ENCODE measurements at regions not wholly inside any gene's neighbourhood (a gene's known extent, or its start where the extent isn't known, plus 50 kb on each side); places are given as distances from the start of the nearest gene placed in this dataset.

DNA sequence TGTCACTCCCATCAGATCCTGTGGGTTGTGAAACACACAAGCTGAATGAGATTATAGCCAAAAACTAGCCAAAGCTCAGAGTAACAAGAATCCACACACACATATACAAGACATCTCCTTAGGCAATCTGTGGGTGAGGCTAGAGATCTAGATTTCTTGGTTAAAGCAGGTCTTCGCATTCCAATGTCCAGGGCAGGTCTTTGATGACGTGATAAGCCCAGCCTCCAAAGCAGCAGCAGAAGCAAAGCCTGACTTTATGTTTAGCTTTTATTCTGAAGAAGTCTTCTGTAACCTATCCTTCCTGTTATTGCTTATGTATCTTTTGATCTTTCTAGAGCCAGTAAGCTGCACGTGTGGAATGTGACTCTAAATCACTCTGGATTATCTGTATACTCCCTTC lies 199.1 kb upstream of the SLC30A5 start:
- TF ChIP-seq TAF1 (IDR thresholded peaks at IDR 0.05; ENCODE audit: borderline replicate concordance, insufficient read depth, low read length), result no peak
- no peak for TF ChIP-seq POLR2AphosphoS5 (IDR thresholded peaks at IDR 0.05; ENCODE audit: low read depth, low read length)
- TF ChIP-seq SIN3A (IDR thresholded peaks at IDR 0.05; ENCODE audit: borderline replicate concordance, insufficient read depth, low read length), result no peak
- TF ChIP-seq FOXP2 (optimal IDR thresholded peaks at IDR 0.05; ENCODE audit: borderline replicate concordance, extremely low read depth, extremely low read length, insufficient read depth), result no peak
- TF ChIP-seq, protein P1, sequence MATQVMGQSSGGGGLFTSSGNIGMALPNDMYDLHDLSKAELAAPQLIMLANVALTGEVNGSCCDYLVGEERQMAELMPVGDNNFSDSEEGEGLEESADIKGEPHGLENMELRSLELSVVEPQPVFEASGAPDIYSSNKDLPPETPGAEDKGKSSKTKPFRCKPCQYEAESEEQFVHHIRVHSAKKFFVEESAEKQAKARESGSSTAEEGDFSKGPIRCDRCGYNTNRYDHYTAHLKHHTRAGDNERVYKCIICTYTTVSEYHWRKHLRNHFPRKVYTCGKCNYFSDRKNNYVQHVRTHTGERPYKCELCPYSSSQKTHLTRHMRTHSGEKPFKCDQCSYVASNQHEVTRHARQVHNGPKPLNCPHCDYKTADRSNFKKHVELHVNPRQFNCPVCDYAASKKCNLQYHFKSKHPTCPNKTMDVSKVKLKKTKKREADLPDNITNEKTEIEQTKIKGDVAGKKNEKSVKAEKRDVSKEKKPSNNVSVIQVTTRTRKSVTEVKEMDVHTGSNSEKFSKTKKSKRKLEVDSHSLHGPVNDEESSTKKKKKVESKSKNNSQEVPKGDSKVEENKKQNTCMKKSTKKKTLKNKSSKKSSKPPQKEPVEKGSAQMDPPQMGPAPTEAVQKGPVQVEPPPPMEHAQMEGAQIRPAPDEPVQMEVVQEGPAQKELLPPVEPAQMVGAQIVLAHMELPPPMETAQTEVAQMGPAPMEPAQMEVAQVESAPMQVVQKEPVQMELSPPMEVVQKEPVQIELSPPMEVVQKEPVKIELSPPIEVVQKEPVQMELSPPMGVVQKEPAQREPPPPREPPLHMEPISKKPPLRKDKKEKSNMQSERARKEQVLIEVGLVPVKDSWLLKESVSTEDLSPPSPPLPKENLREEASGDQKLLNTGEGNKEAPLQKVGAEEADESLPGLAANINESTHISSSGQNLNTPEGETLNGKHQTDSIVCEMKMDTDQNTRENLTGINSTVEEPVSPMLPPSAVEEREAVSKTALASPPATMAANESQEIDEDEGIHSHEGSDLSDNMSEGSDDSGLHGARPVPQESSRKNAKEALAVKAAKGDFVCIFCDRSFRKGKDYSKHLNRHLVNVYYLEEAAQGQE (IDR thresholded peaks at IDR 0.05; ENCODE audit: insufficient read depth in 1 of 2, low read depth in 2 of 2, low read length in 2 of 2), result no peak

DNA sequence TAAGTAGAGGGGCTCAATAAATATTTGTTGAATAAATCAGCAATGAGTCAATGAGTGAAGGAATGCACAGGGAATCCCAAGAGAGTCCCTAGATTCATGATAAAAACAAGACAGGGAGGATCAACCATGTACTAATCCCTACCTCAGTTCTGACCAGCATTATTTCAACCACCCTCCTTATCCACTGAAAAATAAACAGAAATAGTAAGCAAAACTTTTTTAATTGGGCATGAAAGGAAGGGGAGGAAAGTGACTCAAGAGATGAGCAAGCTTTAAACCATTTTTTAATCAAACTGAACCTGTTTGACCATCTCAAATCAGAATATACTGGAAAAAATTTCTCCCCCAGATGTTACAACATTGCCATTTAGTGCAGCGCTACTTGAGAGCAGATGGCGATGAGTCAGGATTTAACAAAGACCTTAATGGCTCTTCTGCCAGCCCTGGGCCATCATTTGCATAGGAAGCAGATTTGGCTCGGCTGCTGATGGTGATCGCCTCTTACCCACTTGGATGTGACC lies 194.8 kb upstream of the SLC30A5 start:
- TF ChIP-seq FOXP2 (optimal IDR thresholded peaks at IDR 0.05; ENCODE audit: borderline replicate concordance, extremely low read depth, extremely low read length, insufficient read depth), result no peak

DNA sequence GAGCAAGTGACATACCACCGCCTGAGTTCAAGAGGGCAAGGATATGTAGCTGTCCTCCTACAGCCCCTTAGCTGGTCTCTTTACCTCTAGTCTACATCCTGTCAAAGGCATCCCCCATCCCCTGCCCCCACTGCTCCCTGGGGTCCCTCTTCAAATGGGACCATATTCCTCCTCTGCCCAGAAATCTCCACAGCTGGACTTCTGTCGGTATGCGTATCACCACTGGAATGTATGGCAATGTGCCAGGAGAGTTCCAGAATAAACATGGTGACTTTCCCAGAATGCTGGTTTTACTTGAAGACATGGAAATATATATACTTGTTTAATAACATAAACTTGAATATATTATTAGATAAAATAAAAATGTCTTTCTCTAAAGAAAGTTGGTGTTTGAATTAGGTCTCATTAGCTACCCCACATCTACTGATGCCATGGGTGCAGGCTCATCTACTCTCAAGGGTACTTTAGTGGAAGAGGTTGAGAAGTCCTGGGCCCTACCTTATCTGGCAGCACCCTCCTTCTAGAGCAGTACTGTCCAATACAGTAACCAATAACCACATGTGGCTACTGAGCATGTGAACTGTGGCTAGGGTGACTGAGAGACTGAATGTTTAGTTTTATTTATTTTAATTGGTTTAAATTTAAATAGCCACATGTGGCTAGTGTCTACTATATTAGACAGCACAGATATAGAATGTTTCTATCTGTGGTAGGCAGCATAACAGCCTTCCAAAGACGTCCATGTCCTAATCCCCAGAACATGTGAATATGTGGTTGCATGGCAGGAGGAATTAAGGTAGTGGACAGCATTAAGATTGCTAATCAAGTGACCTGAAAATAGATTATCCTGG lies 181.7 kb upstream of the SLC30A5 start:
- TF ChIP-seq SIN3A (IDR thresholded peaks at IDR 0.05; ENCODE audit: borderline replicate concordance, insufficient read depth, low read length) (no peak), POLR2AphosphoS5 (IDR thresholded peaks at IDR 0.05; ENCODE audit: low read depth, low read length) (no peak), TAF1 (IDR thresholded peaks at IDR 0.05; ENCODE audit: borderline replicate concordance, insufficient read depth, low read length) (no peak), FOXP2 (optimal IDR thresholded peaks at IDR 0.05; ENCODE audit: borderline replicate concordance, extremely low read depth, extremely low read length, insufficient read depth) (no peak)
- TF ChIP-seq, protein P1 (IDR thresholded peaks at IDR 0.05; ENCODE audit: insufficient read depth in 1 of 2, low read depth in 2 of 2, low read length in 2 of 2), result no peak

DNA sequence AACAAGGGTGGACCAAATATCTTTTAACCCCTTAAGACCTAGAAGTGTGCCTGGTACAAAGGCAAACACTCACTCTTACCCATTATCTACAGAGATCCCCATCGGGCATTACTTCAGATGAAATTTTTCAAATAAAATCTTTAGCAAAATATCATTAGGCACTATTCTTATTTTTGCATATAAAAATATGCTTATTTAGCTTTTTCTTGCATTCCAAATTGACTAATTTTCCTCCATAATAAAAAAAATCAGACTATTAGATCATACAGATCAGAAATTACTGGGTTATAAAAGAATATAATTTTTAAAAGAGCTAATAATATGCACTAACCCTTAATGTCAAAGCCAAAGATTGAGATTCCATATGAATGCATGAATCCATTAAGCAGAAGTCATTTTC lies 178.7 kb upstream of the SLC30A5 start:
- no peak for TF ChIP-seq FOXP2 (optimal IDR thresholded peaks at IDR 0.05; ENCODE audit: borderline replicate concordance, extremely low read depth, extremely low read length, insufficient read depth)
- TF ChIP-seq, protein P1 (IDR thresholded peaks at IDR 0.05; ENCODE audit: insufficient read depth in 1 of 2, low read depth in 2 of 2, low read length in 2 of 2), result no peak
- TF ChIP-seq SIN3A (IDR thresholded peaks at IDR 0.05; ENCODE audit: borderline replicate concordance, insufficient read depth, low read length), result no peak
- no peak for TF ChIP-seq TAF1 (IDR thresholded peaks at IDR 0.05; ENCODE audit: borderline replicate concordance, insufficient read depth, low read length)
- no peak for TF ChIP-seq POLR2AphosphoS5 (IDR thresholded peaks at IDR 0.05; ENCODE audit: low read depth, low read length)

DNA sequence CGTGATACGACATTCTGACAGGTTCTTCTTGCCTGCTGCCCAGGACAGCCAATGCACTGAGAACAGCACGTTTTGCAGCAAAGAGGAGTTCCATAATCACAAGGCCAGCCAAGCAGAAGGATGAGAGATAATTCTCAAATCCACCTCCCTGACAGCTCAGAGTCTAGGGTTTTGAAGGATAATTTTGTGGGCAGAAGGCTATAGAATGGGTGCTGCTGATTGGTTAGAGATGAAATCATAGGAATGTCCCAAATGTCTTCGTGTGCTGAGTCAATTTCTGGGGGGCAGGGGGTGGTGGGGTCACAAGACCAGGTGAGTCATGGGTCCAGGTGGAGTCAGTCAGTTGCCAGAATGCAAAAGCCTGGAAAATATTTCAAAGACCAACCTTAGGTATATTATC lies 175.5 kb upstream of the SLC30A5 start:
- TF ChIP-seq SIN3A (IDR thresholded peaks at IDR 0.05; ENCODE audit: borderline replicate concordance, insufficient read depth, low read length) (no peak), POLR2AphosphoS5 (IDR thresholded peaks at IDR 0.05; ENCODE audit: low read depth, low read length) (no peak), FOXP2 (optimal IDR thresholded peaks at IDR 0.05; ENCODE audit: borderline replicate concordance, extremely low read depth, extremely low read length, insufficient read depth) (no peak), TAF1 (IDR thresholded peaks at IDR 0.05; ENCODE audit: borderline replicate concordance, insufficient read depth, low read length) (no peak)
- TF ChIP-seq, protein P1 (IDR thresholded peaks at IDR 0.05; ENCODE audit: insufficient read depth in 1 of 2, low read depth in 2 of 2, low read length in 2 of 2), result no peak

All from PFSK-1 (cell line).